Duodenal mucosa (tissue), 2 donors: ENCODE measurements at regions not wholly inside any gene's neighbourhood (a gene's known extent, or its start where the extent isn't known, plus 50 kb on each side); places are given as distances from the start of the nearest gene placed in this dataset.

Experiments
- H3K27ac ChIP-seq: one replicate; pipeline ENCODE4 v1.7.0; 2013; ENCODE audit warnings: low read depth, low read length
- H3K27me3 ChIP-seq, 2 donors: one replicate each; pipeline ENCODE4 v1.7.0; 2013; ENCODE audit warnings: low read length in 2 of 2, control low read depth in 1 of 2; ENCODE audit not compliant: insufficient read depth in 2 of 2, control insufficient read depth in 1 of 2
- H3K36me3 ChIP-seq, 2 donors: one replicate each; pipeline ENCODE4 v1.7.0; 2013; ENCODE audit warnings: low read length in 2 of 2, control low read depth in 1 of 2; ENCODE audit not compliant: insufficient read depth in 2 of 2, control insufficient read depth in 1 of 2
- H3K4me1 ChIP-seq, 2 donors: one replicate each; pipeline ENCODE4 v1.7.0; 2013; ENCODE audit warnings: low read length in 2 of 2, control low read depth in 1 of 2; ENCODE audit not compliant: insufficient read depth in 2 of 2, control insufficient read depth in 1 of 2
- H3K4me3 ChIP-seq, 2 donors: one replicate each; pipeline ENCODE4 v1.7.0; 2013; ENCODE audit warnings: low read length in 2 of 2, low read depth in 1 of 2
- H3K9ac ChIP-seq, 2 donors: one replicate each; pipeline ENCODE4 v1.7.0; 2013; ENCODE audit warnings: low read length in 2 of 2, low read depth in 1 of 2
- H3K9me3 ChIP-seq, 2 donors: one replicate each; pipeline ENCODE4 v1.7.0; 2013; ENCODE audit warnings: low read length in 2 of 2, control low read depth in 1 of 2; ENCODE audit not compliant: control insufficient read depth in 1 of 2

DNA sequence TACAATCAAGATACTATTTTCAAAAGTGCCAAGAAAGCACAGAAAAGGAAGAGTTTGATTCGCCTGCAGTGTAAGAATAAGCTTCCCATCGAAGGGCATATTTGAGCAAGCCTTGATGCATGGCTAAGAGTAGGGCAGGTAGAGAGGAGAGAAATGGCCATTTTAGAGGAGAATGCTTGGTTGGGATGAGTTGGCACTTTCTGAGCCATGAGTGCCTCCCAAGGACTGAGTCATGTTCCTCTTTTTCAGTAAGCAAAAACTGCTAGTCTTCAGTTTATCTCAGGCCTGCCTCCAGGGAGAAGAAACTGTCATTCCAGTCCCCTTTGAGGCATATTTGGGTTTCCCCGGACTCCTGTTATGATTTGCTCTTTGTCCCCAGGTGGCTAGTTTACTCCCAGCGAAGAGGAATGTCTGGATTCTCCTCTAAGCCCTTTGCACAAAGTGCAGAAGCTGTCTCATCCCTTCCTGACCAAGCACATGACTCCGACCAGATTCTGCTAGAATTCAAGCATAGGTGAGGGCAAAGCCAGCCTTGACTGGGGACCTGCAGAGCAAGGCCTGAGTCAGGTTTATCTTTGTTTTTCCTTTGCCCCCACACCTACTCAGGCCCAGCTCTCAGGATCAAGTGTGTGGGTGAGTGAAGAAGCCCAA lies 115.2 kb downstream of the TTC32 start:
- no peaks in the 10 kb centered on the region for H3K36me3 ChIP-seq
- no peak overlapping the region for H3K4me3 ChIP-seq
- H3K27ac ChIP-seq, result no peak overlapping the region
- no peak overlapping the region for H3K9ac ChIP-seq
- H3K9me3 ChIP-seq, result no peaks in the 10 kb centered on the region
- no peaks in the 10 kb centered on the region for H3K4me1 ChIP-seq
- no peaks in the 10 kb centered on the region for H3K27me3 ChIP-seq

DNA sequence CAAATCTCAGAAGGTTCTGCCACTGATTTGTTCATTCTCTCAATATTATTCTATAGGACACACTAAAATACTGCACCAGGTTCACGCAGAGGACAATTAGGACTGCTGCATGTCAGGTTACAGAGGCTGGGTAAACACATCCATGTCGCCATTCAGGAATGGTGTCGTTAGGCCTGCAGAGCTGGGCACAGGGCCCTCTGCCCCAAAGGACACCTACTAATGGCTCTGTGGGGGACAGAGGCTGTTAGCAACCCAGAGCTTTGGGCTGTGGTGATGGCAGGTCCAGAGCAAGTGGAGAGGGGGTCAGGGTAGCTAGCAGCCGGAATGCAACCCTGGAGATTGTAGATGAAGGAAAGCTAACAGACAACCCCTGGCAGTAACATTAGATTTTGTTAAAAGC lies 115.9 kb downstream of the TTC32 start:
- H3K36me3 ChIP-seq, result no peaks in the 10 kb centered on the region
- H3K4me1 ChIP-seq, result no peaks in the 10 kb centered on the region
- no peak overlapping the region for H3K9ac ChIP-seq
- no peaks in the 10 kb centered on the region for H3K9me3 ChIP-seq
- no peak overlapping the region for H3K4me3 ChIP-seq
- H3K27me3 ChIP-seq, result peaks cover 0 to 4% of the 10 kb centered on the region in 2 donors
- no peak overlapping the region for H3K27ac ChIP-seq

DNA sequence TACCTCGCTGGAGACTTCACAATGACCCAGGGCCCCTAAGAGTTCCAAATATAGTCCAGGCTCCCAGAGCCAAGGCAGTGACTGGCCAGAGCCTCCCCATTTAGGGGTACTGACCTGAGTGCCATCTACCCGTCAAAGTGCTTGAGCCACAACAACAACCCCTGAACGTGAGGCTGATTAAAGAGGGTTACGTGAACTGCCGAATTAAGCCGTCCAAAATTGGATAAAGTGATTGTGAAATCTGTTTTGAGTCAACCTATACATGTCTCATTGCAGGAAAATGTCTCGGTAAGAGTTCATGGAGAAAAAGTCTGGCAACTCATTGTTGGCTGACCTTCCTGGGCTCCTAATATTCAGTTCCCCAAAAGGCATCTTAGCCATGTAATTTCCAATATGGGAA lies 116.3 kb downstream of the TTC32 start:
- Histone ChIP-seq H3K27ac (no peak overlapping the region), H3K36me3 (no peaks in the 10 kb centered on the region)

DNA sequence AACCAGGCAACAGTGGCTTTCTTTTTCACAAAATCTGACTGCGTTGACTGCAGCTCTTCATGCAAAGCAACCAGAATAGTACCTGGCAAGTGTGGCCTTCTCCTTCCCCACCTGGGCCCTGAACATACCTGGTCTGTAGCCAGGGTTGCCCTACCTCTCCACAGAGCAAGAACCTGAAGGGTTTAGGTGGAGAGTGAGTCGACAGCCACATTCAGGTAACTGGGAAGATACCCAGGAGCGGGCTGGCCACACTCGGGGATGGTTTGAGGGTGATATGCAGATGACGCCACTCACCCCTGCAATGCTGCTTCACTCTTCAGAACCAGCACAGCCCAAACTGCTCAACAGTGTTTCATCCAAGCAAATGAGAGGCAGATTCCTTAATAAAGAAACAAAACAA lies 117.3 kb downstream of the TTC32 start:
- Histone ChIP-seq H3K36me3 (no peaks in the 10 kb centered on the region), H3K9me3 (no peaks in the 10 kb centered on the region), H3K27ac (no peak overlapping the region), H3K4me3 (no peak overlapping the region), H3K4me1 (no peaks in the 10 kb centered on the region), H3K27me3 (peaks cover 0 to 4% of the 10 kb centered on the region in 2 donors), H3K9ac (no peak overlapping the region)

More for the DNA sequence above, 116.3 kb downstream of the TTC32 start:
- H3K27me3 ChIP-seq, result peaks cover 0 to 4% of the 10 kb centered on the region in 2 donors
- H3K9me3 ChIP-seq, result no peaks in the 10 kb centered on the region
- no peak overlapping the region for H3K9ac ChIP-seq
- no peak overlapping the region for H3K4me3 ChIP-seq
- no peaks in the 10 kb centered on the region for H3K4me1 ChIP-seq

DNA sequence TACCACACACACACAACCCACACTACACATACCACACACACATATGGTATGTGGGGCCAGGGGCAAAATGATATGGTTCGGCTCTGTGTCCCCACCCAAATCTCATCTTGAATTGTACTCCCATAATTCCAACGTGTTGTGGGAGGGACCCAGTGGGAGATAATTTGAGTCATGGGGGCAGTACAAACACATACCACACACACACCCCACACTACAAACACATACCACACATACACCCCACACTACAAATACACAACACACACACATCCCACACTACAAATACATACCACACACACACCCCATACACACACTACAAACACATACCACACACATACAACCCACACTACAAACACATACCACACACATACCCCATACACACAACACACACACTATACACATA lies 117.8 kb downstream of the TTC32 start:
- Histone ChIP-seq H3K9me3 (no peaks in the 10 kb centered on the region), H3K27ac (no peak overlapping the region), H3K9ac (no peak overlapping the region), H3K4me1 (no peaks in the 10 kb centered on the region), H3K4me3 (no peak overlapping the region), H3K27me3 (peaks cover 0 to 4% of the 10 kb centered on the region in 2 donors), H3K36me3 (no peaks in the 10 kb centered on the region)

DNA sequence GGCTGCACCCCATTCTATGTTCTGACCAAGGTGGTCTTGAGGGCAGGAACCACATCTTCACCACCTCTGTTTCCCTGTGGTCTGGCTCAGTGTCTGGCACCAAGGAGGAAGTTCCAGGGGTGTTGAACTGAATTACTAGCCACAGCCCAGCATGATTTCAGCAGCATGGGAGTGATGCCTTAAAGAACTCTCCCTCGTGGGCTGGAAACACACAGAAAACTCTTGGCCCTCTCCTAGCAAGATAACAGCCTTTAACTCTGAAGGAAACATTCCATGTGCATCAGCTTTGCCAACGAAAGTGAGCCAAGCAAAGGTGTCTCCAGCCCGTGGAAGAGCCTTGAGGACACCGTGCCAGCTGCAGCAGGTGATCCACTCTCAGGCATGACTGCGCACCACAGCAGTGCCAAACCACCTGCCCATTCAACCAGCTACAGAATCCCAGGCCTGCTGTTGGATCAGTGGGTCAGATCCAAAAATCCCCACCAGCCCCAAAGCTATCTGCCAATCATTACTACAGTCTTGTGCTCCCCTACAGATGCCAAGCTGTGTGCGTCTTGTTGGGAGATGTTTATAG lies 124.8 kb downstream of the TTC32 start:
- Histone ChIP-seq H3K27ac (no peak overlapping the region), H3K4me1 (no peaks in the 10 kb centered on the region), H3K27me3 (peaks cover 0 to 4% of the 10 kb centered on the region in 2 donors), H3K9me3 (no peaks in the 10 kb centered on the region), H3K9ac (no peak overlapping the region), H3K4me3 (no peak overlapping the region), H3K36me3 (no peaks in the 10 kb centered on the region)

DNA sequence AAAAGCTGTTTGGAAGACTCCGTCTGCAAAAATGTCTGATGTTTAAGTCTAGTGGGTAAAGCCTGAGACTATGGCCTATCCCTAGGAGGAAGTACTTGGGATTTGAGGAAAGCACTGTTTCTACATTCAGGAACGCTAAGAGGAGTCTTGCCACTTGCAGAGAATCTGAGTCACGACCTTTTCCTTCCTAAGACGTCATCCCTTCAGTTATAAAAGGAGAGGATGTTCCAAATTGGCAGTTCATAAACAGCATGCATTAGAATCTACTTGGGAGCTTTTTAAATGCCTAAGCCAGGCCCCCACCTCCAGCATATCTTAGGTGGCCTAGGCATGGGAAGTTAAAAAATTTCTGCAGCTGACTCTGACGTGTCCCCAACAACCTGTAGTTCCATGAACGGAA lies 125.9 kb downstream of the TTC32 start:
- no peaks in the 10 kb centered on the region for H3K4me1 ChIP-seq
- H3K27ac ChIP-seq, result no peak overlapping the region
- no peak overlapping the region for H3K4me3 ChIP-seq
- H3K9ac ChIP-seq, result no peak overlapping the region
- H3K36me3 ChIP-seq, result no peaks in the 10 kb centered on the region
- no peaks in the 10 kb centered on the region for H3K27me3 ChIP-seq
- no peaks in the 10 kb centered on the region for H3K9me3 ChIP-seq

DNA sequence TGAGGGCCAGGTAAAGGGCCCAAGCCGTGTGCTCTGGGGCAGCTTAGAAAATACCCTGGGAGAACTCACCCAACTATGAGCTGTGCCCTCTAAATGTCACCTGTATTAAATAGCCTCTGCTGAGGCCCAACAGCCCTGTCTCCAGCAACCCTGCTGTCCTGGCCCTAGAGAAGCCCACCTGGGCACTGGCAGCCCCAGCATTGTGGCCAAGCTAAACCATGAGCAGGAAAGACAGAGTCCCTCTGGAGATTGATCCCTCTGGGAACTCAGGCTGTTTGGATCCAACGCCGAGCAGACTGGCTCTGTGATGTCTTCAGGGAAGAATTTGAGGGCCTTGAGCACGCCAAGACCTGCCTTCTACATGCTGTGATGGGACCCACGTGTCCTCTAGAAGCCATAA lies 126.5 kb downstream of the TTC32 start:
- no peaks in the 10 kb centered on the region for H3K27me3 ChIP-seq
- no peaks in the 10 kb centered on the region for H3K9me3 ChIP-seq
- no peaks in the 10 kb centered on the region for H3K36me3 ChIP-seq
- no peaks in the 10 kb centered on the region for H3K4me1 ChIP-seq
- no peak overlapping the region for H3K4me3 ChIP-seq
- H3K9ac ChIP-seq, result no peak overlapping the region
- no peak overlapping the region for H3K27ac ChIP-seq

DNA sequence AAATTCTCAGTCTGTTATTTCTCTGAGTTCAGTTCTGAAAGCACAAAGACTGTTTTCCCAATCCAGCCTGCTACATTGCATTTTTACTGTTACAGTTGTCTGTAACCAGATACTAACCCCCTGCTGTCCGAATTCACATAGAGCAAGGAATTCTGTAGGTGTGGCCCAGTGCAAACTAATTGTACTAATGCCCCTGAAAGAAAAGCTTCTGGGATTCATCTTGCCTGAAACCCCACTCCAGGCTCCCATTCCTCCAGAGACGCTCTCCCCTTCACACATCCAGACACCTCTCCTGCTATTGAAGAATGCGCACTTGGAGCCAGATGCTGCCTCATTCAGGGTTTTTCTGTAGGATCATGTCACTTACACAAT lies 127.0 kb downstream of the TTC32 start:
- no peak overlapping the region for H3K9ac ChIP-seq
- H3K9me3 ChIP-seq, result no peaks in the 10 kb centered on the region
- no peak overlapping the region for H3K4me3 ChIP-seq
- no peaks in the 10 kb centered on the region for H3K36me3 ChIP-seq
- H3K27ac ChIP-seq, result no peak overlapping the region
- H3K4me1 ChIP-seq, result no peaks in the 10 kb centered on the region
- no peaks in the 10 kb centered on the region for H3K27me3 ChIP-seq

DNA sequence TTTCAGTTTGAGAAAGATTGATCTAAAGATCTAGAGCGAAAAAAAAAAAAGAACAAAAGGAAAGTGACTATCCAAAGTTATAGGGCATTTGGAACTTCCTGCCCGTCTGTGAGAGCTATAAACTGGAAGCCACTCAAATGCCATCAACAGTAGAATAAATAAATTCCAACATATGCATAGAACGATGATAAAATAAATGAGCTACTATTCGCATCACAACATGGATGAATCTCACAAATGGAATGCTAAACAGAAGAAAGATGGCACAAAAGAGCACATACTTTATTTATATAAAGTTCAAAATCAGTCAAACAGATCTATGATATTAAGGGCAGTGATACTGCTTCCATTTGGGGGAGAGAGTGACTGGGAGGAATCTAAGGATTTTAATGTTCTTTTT lies 128.8 kb downstream of the TTC32 start:
- Histone ChIP-seq H3K27me3 (no peaks in the 10 kb centered on the region), H3K36me3 (no peaks in the 10 kb centered on the region), H3K4me3 (no peak overlapping the region), H3K9ac (no peak overlapping the region), H3K9me3 (no peaks in the 10 kb centered on the region), H3K27ac (no peak overlapping the region), H3K4me1 (no peaks in the 10 kb centered on the region)
